ENCODE measurements at regions not wholly inside any gene's neighbourhood (a gene's known extent, or its start where the extent isn't known, plus 50 kb on each side); places are given as distances from the start of the nearest gene placed in this dataset.

DNA sequence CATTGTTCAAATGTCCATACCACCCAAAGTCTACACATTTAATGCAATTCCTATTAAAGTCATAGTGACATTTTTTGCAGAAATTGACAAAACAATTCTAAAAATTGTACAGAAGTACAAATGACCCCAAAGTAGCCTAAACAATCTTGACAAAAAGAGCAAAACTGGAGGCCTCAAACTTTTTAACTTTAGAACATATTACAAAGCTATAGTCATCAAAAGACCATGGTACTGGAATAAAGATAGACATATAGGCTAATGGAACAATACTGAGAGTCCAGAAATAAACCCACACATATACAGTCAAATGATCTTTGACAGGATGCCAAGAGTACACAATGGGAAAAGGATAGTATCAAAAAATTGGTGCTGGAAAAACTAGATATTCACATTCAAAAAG, 213.2 kb upstream of the SAMSN1 start:
- H3K4me3 ChIP-seq (ENCODE audit: low read depth in 1 of 2, low read length in 1 of 2) = no peak overlapping the region
- H3K36me3 ChIP-seq = no peaks in the 10 kb centered on the region
- H3K4me1 ChIP-seq (ENCODE audit: control insufficient read depth in 1 of 2, insufficient read depth in 1 of 2, low read depth in 1 of 2, low read length in 1 of 2) = peaks cover 8% of the 10 kb centered on the region in 2 experiments
- H3K27ac ChIP-seq = no peak overlapping the region
- TF ChIP-seq, protein P1, sequence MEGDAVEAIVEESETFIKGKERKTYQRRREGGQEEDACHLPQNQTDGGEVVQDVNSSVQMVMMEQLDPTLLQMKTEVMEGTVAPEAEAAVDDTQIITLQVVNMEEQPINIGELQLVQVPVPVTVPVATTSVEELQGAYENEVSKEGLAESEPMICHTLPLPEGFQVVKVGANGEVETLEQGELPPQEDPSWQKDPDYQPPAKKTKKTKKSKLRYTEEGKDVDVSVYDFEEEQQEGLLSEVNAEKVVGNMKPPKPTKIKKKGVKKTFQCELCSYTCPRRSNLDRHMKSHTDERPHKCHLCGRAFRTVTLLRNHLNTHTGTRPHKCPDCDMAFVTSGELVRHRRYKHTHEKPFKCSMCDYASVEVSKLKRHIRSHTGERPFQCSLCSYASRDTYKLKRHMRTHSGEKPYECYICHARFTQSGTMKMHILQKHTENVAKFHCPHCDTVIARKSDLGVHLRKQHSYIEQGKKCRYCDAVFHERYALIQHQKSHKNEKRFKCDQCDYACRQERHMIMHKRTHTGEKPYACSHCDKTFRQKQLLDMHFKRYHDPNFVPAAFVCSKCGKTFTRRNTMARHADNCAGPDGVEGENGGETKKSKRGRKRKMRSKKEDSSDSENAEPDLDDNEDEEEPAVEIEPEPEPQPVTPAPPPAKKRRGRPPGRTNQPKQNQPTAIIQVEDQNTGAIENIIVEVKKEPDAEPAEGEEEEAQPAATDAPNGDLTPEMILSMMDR (IDR thresholded peaks at IDR 0.05) = no peak
- H3K27me3 ChIP-seq = no peaks in the 10 kb centered on the region
- no peaks in the 10 kb centered on the region for H3K9me3 ChIP-seq

DNA sequence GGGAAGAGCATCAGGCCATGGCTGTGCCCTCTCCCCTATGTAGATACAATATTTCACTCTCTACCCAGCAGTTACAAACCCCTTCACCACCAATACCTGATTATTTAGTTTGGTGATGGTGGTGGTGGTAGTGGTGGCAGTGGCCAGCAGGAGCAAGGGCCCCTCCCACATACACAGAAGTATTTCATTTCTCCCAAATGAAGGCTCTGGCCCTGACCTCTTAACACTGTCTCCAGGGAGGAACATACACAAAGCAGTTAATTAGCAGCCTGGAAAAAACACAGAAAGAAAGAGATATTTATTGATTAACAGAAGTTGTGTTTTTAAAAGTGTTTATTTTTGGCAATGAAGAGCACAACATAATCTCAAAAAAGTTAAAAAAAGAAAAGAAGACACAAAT, 212.7 kb upstream of the SAMSN1 start:
- TF ChIP-seq, protein P1 (IDR thresholded peaks at IDR 0.05) = no peak
- Histone ChIP-seq H3K4me1 (ENCODE audit: control insufficient read depth in 1 of 2, insufficient read depth in 1 of 2, low read depth in 1 of 2, low read length in 1 of 2) (peaks cover 8% of the 10 kb centered on the region in 2 experiments), H3K9me3 (no peaks in the 10 kb centered on the region), H3K27me3 (no peaks in the 10 kb centered on the region), H3K36me3 (no peaks in the 10 kb centered on the region), H3K4me3 (ENCODE audit: low read depth in 1 of 2, low read length in 1 of 2) (no peak overlapping the region), H3K27ac (no peak overlapping the region)

DNA sequence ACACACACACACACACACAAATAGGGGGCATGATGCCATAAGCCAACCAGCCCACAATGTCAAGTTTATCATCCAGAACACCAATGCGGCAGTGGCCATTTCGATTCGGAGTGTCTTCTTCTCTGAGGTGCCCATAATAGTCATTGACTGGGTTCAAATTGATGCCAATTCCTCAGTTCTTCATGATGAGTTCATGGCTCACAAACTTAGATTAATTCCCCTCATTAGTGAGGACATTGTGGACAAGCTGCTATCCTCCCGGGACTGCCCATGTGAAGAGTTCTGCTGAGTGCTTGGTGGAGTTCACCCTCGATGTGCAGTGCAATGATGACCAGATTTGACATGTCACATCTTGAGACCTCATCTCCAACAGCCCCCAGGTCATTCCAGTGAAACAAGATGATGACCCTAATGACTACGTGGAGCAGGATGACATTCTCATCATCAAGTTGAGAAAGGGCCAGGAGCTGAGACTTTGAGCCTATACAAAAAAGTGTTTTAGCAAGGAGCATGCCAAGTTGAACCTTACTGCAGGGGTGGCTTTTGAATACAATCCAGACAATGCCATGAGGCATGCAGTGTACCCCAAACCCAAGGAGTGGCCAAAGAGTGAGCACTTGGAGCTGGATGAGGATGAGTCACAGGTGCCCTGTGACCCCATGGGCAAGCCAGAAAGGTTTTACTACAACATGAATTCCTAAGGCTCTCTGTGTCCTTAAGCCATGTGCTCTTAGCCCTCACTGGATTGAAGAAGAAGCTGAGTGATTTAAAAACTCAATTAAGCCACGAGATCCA, 211.6 kb upstream of the SAMSN1 start:
- TF ChIP-seq, protein P1 (IDR thresholded peaks at IDR 0.05) = no peak
- H3K4me1 ChIP-seq (ENCODE audit: control insufficient read depth in 1 of 2, insufficient read depth in 1 of 2, low read depth in 1 of 2, low read length in 1 of 2) = peaks cover 4 to 5% of the 10 kb centered on the region in 2 experiments
- H3K27ac ChIP-seq = no peak overlapping the region
- H3K9me3 ChIP-seq = no peaks in the 10 kb centered on the region
- H3K27me3 ChIP-seq = no peaks in the 10 kb centered on the region
- no peaks in the 10 kb centered on the region for H3K36me3 ChIP-seq
- no peak overlapping the region for H3K4me3 ChIP-seq (ENCODE audit: low read depth in 1 of 2, low read length in 1 of 2)

DNA sequence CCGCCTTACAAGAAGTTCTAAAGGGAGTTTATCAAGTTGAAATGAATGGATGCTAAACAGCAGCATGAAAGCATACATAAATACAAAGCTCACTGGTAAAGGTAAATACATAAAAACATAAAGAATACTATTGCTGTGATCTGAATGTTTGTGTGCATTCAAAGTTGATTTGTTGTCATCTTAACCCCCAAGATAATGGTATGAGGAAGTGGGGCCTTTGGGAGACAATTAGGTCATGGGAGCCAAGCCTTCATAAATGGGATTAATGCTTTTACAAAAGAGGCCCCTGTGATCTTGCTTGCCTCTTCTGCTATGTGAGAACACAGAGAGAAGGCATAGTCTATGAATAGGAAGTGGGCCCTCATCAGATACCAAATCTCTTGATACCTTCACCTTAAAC, 209.0 kb upstream of the SAMSN1 start:
- H3K4me3 ChIP-seq (ENCODE audit: low read depth in 1 of 2, low read length in 1 of 2) = no peak overlapping the region
- no peaks in the 10 kb centered on the region for H3K36me3 ChIP-seq
- H3K27me3 ChIP-seq = no peaks in the 10 kb centered on the region
- TF ChIP-seq, protein P1 (IDR thresholded peaks at IDR 0.05) = no peak
- H3K27ac ChIP-seq = no peak overlapping the region
- H3K9me3 ChIP-seq = no peaks in the 10 kb centered on the region
- no peaks in the 10 kb centered on the region for H3K4me1 ChIP-seq (ENCODE audit: control insufficient read depth in 1 of 2, insufficient read depth in 1 of 2, low read depth in 1 of 2, low read length in 1 of 2)

DNA sequence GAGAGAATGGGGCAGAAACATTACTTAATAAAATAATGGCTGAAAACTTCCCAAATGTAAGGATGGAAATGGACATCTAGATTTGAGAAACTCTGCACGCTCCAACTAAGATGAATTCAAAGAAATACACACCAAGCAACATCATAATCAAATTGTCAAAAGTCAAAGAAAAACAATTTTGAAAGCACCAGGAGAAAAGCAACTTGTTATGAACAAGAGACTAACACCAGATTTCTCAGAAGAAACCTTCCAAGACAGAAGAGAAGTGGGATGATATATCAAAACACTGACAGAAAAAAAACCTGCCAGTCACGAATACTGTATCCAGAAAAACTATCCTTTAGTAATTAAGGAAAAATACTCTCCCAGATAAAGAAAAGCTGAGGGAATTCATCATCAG, 208.6 kb upstream of the SAMSN1 start:
- Histone ChIP-seq H3K4me1 (ENCODE audit: control insufficient read depth in 1 of 2, insufficient read depth in 1 of 2, low read depth in 1 of 2, low read length in 1 of 2) (no peaks in the 10 kb centered on the region), H3K27ac (no peak overlapping the region), H3K9me3 (no peaks in the 10 kb centered on the region), H3K4me3 (ENCODE audit: low read depth in 1 of 2, low read length in 1 of 2) (no peak overlapping the region), H3K27me3 (no peaks in the 10 kb centered on the region), H3K36me3 (no peaks in the 10 kb centered on the region)
- TF ChIP-seq, protein P1 (IDR thresholded peaks at IDR 0.05) = no peak

Data from neutrophil (primary cell).